B cell (primary cell): ENCODE measurements at regions not wholly inside any gene's neighbourhood (a gene's known extent, or its start where the extent isn't known, plus 50 kb on each side); places are given as distances from the start of the nearest gene placed in this dataset.

Experiments
- ATAC-seq: fragments of 200-7000 bp; cut with Tn5 transposase; one replicate; pipeline ENCODE4 v1.10.0; 2021; ENCODE audit warnings: low read depth, mild to moderate bottlenecking, moderate number of reproducible peaks, moderate library complexity
- CTCF ChIA-PET: fragments of 350-600 bp; sonication (Branson Sonifier 250); formaldehyde crosslinking; loops from one replicate; lab custom pipeline; 2021; ENCODE audit warnings: antibody characterized with exemption, inconsistent platforms; lab: Charles Lee
- POLR2A ChIA-PET: fragments of 350-600 bp; sonication (Branson Sonifier 250); formaldehyde crosslinking; loops from one replicate; lab custom pipeline; 2021; ENCODE audit warnings: antibody characterized with exemption; lab: Charles Lee
- DNase-seq: peaks from one replicate; pipeline ENCODE4 v3.0.0; 2013
- H2AFZ ChIP-seq: 2 replicates; pipeline ENCODE4 v1.6.1; 2012; ENCODE audit warnings: mild to moderate bottlenecking, low read depth, low read length; ENCODE audit not compliant: insufficient read depth, poor library complexity, severe bottlenecking
- H3K27ac ChIP-seq, 2 donors: 1 replicate in 1 of 2; 2 replicates in 1 of 2; pipeline ENCODE4 v1.5.1; 2012 to 2013; ENCODE audit warnings: low read length in 2 of 2, mild to moderate bottlenecking in 2 of 2, moderate library complexity in 1 of 2
- H3K27me3 ChIP-seq, 4 experiments: fragments of 200-600 bp in 1 of 4; sonication (generic) in 1 of 4; replicated peaks in 1 of 4; 1 replicate in 2 of 4; 2 replicates in 2 of 4; pipeline versions ENCODE4 v1.6.1 to v1.7.0; 2013 to 2016; ENCODE audit warnings: low read length in 3 of 4, mild to moderate bottlenecking in 2 of 4, mixed read lengths in 1 of 4, moderate library complexity in 1 of 4; ENCODE audit not compliant: insufficient read depth in 4 of 4, control insufficient read depth in 3 of 4; ENCODE audit errors: control extremely low read depth in 1 of 4
- H3K36me3 ChIP-seq, 2 experiments: replicated peaks in 1 of 2; 1 replicate in 1 of 2; 2 replicates in 1 of 2; pipeline versions ENCODE4 v1.6.1 to v1.7.1; 2013; ENCODE audit warnings: low read length in 1 of 2; ENCODE audit not compliant: insufficient read depth in 2 of 2, control insufficient read depth in 1 of 2; ENCODE audit errors: control extremely low read depth in 1 of 2, extremely low read depth in 1 of 2
- H3K4me1 ChIP-seq, 2 donors: fragments of 200-600 bp in 1 of 2; sonication (generic) in 1 of 2; 1 replicate in 1 of 2; 2 replicates in 1 of 2; pipeline versions ENCODE4 v1.5.1 to v1.6.1; 2013 to 2017; ENCODE audit warnings: low read length in 2 of 2; ENCODE audit not compliant: control insufficient read depth in 2 of 2, insufficient read depth in 2 of 2
- H3K4me2 ChIP-seq: replicated peaks from 2 replicates; pipeline ENCODE3; 2012; ENCODE audit warnings: mild to moderate bottlenecking, low read depth, low read length; ENCODE audit not compliant: poor library complexity, severe bottlenecking
- H3K4me3 ChIP-seq, 5 experiments: fragments of 200-600 bp in 1 of 5; sonication (generic) in 1 of 5; 1 replicate in 3 of 5; 2 replicates in 2 of 5; pipeline versions ENCODE4 v1.5.1 to v1.7.0; 2011 to 2016; ENCODE audit warnings: low read length in 4 of 5, mild to moderate bottlenecking in 4 of 5, low read depth in 2 of 5, control low read depth in 1 of 5, moderate library complexity in 1 of 5; ENCODE audit not compliant: insufficient read depth in 1 of 5; ENCODE audit errors: control extremely low read depth in 1 of 5, extremely low read depth in 1 of 5
- H3K79me2 ChIP-seq: fragments of 200-600 bp; sonication (generic); one replicate; pipeline ENCODE4 v1.6.0; 2016; ENCODE audit warnings: low read length; ENCODE audit not compliant: control insufficient read depth, insufficient read depth
- H3K9ac ChIP-seq: fragments of 200-600 bp; sonication (generic); 2 replicates; pipeline ENCODE4 v1.6.1; 2017; ENCODE audit warnings: mild to moderate bottlenecking, low read length, moderate library complexity
- H3K9me3 ChIP-seq, 3 donors: one replicate each; pipeline versions ENCODE4 v1.6.1 to v1.7.1; 2013; ENCODE audit warnings: low read length in 2 of 3; ENCODE audit not compliant: control insufficient read depth in 2 of 3, insufficient read depth in 1 of 3; ENCODE audit errors: control extremely low read depth in 1 of 3
- H4K20me1 ChIP-seq: 2 replicates; pipeline ENCODE4 v1.6.0; 2012; ENCODE audit warnings: mild to moderate bottlenecking, low read length; ENCODE audit not compliant: insufficient read depth, control insufficient read depth, poor library complexity, severe bottlenecking
- H3K27ac Mint-ChIP-seq: one replicate; pipeline ENCODE4 v1.8.0; 2021; ENCODE audit warnings: mixed read lengths
- H3K27me3 Mint-ChIP-seq: one replicate; pipeline ENCODE4 v1.8.0; 2021; ENCODE audit warnings: mixed read lengths
- H3K4me1 Mint-ChIP-seq: one replicate; pipeline ENCODE4 v1.8.0; 2021; ENCODE audit warnings: mixed read lengths
- H3K4me3 Mint-ChIP-seq: one replicate; pipeline ENCODE4 v1.8.0; 2021; ENCODE audit warnings: mixed read lengths
- H3K9me3 Mint-ChIP-seq: one replicate; pipeline ENCODE4 v1.8.0; 2022; ENCODE audit warnings: mixed read lengths; ENCODE audit not compliant: insufficient read depth
- EZH2 ChIP-seq: IDR thresholded peaks from 2 replicates; pipeline ENCODE4 v1.6.1; 2012; ENCODE audit warnings: borderline replicate concordance, low read depth, mild to moderate bottlenecking, moderate library complexity, low read length; ENCODE audit not compliant: insufficient read depth, poor library complexity, severe bottlenecking
- WGBS: methylation state at CpG from one replicate; pipeline ENCODE4 v1.1.5; 2013; ENCODE audit warnings: missing lambda C conversion rate; ENCODE audit not compliant: insufficient coverage; 5-methylcytosine and 5-hydroxymethylcytosine counted together
- intact Hi-C: fragments of 100-400 bp; cut with micrococcal nuclease; formaldehyde crosslinking; loops from one replicate; pipeline ENCODE4 v1.10.0; 2022
- TF ChIP-seq, protein P1 (sequence below): fragments of 200-600 bp; IDR thresholded peaks from one replicate; pipeline ENCODE4 v1.8.0; 2022; ENCODE audit warnings: antibody characterized with exemption, mild to moderate bottlenecking

DNA sequence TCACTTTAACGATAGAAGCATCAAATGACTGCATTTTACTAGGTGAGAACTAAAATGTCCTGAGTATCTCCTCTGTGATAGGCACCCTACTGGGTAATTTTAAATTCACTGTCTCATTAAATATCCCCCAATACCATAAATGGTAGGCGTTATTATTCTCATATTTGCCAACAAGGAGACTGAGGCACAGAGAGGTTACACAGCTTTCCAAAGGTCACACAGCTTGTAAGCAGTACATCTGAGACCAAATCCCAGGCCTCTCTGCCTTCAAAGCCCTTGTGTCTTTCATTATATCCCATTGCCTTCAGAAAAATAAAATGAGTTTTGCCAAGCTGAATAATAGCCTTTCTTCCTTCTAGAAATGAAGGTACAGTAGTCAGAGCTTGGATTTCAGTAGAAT lies 502.6 kb downstream of the HAPSTR1 start:
- Histone ChIP-seq H3K27me3 (peaks cover 0 to 2% (median 1%) of the 10 kb centered on the region in 4 experiments), H3K4me1 (no peaks in the 10 kb centered on the region), H3K9ac (no peak overlapping the region), H3K36me3 (no peaks in the 10 kb centered on the region), H3K4me3 (no peak overlapping the region), H4K20me1 (no peaks in the 10 kb centered on the region), H3K9me3 (no peaks in the 10 kb centered on the region), H3K79me2 (no peaks in the 10 kb centered on the region), H2AFZ (no peak overlapping the region), H3K27ac (no peak overlapping the region), H3K4me2 (no peak overlapping the region)
- CTCF ChIA-PET: no interaction called here
- H3K27me3 Mint-ChIP-seq: peaks cover 17% of the 10 kb centered on the region
- POLR2A ChIA-PET: no interaction called here
- DNase-seq: no peak
- TF ChIP-seq, protein P1, sequence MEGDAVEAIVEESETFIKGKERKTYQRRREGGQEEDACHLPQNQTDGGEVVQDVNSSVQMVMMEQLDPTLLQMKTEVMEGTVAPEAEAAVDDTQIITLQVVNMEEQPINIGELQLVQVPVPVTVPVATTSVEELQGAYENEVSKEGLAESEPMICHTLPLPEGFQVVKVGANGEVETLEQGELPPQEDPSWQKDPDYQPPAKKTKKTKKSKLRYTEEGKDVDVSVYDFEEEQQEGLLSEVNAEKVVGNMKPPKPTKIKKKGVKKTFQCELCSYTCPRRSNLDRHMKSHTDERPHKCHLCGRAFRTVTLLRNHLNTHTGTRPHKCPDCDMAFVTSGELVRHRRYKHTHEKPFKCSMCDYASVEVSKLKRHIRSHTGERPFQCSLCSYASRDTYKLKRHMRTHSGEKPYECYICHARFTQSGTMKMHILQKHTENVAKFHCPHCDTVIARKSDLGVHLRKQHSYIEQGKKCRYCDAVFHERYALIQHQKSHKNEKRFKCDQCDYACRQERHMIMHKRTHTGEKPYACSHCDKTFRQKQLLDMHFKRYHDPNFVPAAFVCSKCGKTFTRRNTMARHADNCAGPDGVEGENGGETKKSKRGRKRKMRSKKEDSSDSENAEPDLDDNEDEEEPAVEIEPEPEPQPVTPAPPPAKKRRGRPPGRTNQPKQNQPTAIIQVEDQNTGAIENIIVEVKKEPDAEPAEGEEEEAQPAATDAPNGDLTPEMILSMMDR: no peak
- TF ChIP-seq EZH2: no peak
- no peak overlapping the region for H3K27ac Mint-ChIP-seq
- 71% methylated on average over 1 of the region's 2 CpGs for WGBS
- H3K4me3 Mint-ChIP-seq: no peak overlapping the region
- intact Hi-C loops: no loop called here
- no peaks in the 10 kb centered on the region for H3K4me1 Mint-ChIP-seq
- ATAC-seq: no peak
- H3K9me3 Mint-ChIP-seq: no peaks in the 10 kb centered on the region

DNA sequence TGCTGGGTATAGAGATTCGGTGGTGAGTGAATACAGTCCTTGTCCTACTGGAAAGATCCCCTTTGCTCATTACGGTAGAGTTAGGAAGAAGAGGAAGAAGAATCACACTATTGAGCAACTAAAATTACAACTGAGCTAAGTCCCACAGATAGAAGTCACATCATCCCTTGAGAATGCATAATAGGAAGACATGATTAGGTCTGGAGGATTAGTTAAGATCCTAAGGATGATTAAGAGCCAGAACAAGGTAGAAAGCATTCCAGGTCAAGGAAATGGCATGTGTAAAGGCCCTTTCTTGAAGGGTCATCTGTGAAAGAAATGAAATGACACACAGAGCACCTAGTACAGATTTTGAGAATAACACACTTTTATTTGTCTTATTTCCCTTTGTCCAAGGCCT lies 503.5 kb downstream of the HAPSTR1 start:
- H3K79me2 ChIP-seq: no peaks in the 10 kb centered on the region
- Mint-ChIP-seq H3K27ac (no peak overlapping the region), H3K27me3 (peaks cover 17% of the 10 kb centered on the region), H3K4me1 (no peaks in the 10 kb centered on the region), H3K4me3 (no peak overlapping the region), H3K9me3 (no peaks in the 10 kb centered on the region)
- no peak for TF ChIP-seq EZH2
- TF ChIP-seq, protein P1: no peak
- no peaks in the 10 kb centered on the region for H3K4me1 ChIP-seq
- ATAC-seq: no peak
- no peak overlapping the region for H3K9ac ChIP-seq
- CTCF ChIA-PET: no interaction called here
- H3K4me2 ChIP-seq: no peak overlapping the region
- peaks cover 0 to 2% (median 1%) of the 10 kb centered on the region in 4 experiments for H3K27me3 ChIP-seq
- H4K20me1 ChIP-seq: no peaks in the 10 kb centered on the region
- no peaks in the 10 kb centered on the region for H3K36me3 ChIP-seq
- H2AFZ ChIP-seq: no peak overlapping the region
- no peak overlapping the region for H3K27ac ChIP-seq
- H3K9me3 ChIP-seq: no peaks in the 10 kb centered on the region
- no peak overlapping the region for H3K4me3 ChIP-seq
- intact Hi-C loops: no loop called here
- WGBS: no CpG with 5 or more reads among the region's 2 CpGs
- DNase-seq: no peak
- POLR2A ChIA-PET: no interaction called here
